Thyroid gland (tissue), 4 donors: ENCODE measurements at regions not wholly inside any gene's neighbourhood (a gene's known extent, or its start where the extent isn't known, plus 50 kb on each side); places are given as distances from the start of the nearest gene placed in this dataset.

Experiments used
- CTCF ChIP-seq, 6 experiments: fragments of 200-600 bp in 3 of 6; fragments of 450-650 bp in 3 of 6; sonication (generic) in 3 of 6; IDR thresholded peaks; one replicate each; pipeline ENCODE4 v1.5.1; 2016 to 2019; ENCODE audit warnings: antibody characterized with exemption in 6 of 6, mild to moderate bottlenecking in 2 of 6, inconsistent platforms in 1 of 6, moderate library complexity in 1 of 6
- POLR2A ChIP-seq, 2 donors: fragments of 450-650 bp; IDR thresholded peaks; one replicate each; pipeline ENCODE4 v1.6.1; 2017; ENCODE audit warnings: antibody characterized with exemption in 2 of 2, mild to moderate bottlenecking in 2 of 2, moderate library complexity in 1 of 2

DNA sequence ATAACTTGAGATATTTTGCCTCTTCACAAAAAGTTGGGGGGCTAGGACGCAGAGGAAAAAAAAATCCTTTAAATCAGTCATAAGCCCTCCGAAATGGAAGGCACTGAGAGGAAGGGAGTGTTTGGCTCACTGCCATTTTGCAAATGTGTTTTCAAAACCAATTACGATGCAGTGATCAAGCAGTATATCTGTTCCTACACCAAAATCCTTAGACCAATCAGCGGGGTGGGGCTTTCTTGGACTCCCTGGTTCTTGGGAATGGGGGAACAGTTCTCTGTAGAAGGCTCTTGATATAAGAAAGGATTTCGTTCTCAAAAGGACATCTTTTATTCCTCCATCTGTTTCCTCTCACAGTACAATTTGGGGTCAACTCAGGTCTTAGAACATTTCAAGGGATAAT, 478.6 kb upstream of the JARID2 start:
- no peak for TF ChIP-seq POLR2A (IDR thresholded peaks at IDR 0.05)
- no peak for TF ChIP-seq CTCF (IDR thresholded peaks at IDR 0.05)
